ENCODE measurements at regions not wholly inside any gene's neighbourhood (a gene's known extent, or its start where the extent isn't known, plus 50 kb on each side); places are given as distances from the start of the nearest gene placed in this dataset.
A peak's percentile ranks its signal among the peaks of the same experiment; 100 is the strongest.

GRCh38 chr18:56162311-56163265 is 475.8 kb downstream of the TXNL1 start:
- WGBS (ENCODE audit: extremely low coverage, insufficient coverage, low lambda C conversion rate) = no CpG with 5 or more reads among the region's 5 CpGs
- H4K8ac ChIP-seq (ENCODE audit: low read depth, low read length) = no peak overlapping the region

DNA sequence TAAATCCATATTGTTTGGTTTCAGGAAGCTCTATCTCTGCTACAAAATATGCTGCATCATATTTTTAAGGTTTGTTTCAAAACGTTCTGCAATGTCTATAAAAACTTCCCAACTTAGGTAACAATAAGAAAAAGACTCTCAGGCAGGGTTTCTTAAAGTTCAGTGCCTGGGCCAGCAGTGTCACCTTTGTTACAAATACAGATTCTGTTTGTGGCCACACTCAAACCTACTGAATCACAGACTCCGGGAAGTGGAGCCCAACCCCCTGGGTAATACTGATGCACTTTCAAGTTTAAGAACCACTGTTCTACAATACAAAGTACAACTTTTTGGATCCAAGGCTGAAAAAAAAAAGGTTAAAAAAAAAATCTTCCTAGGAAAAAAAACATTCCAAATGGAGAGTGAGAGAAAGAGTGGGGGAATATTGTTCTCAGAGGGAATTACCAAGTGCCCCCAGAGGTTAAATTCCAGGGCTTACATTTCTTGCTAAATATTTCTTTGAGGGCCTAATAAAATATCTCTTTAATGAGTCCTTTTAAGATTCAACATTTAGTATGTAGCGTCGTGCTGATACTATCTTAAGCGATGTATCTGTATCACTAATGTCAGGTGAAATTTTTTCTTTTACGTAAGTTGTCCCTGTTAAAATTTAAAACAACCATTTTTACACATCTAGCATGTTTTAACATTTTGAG is 476.7 kb downstream of the TXNL1 start:
- Histone ChIP-seq H2AK5ac (ENCODE audit: low read length) (no peak overlapping the region), H3K79me2 (ENCODE audit: control insufficient read depth, insufficient read depth, low read length) (no peaks in the 10 kb centered on the region), H3K79me1 (ENCODE audit: low read length) (no peaks in the 10 kb centered on the region), H2BK120ac (ENCODE audit: low read depth, low read length) (no peak overlapping the region), H3K36me3 (ENCODE audit: control insufficient read depth, insufficient read depth, low read length) (no peaks in the 10 kb centered on the region), H3K18ac (ENCODE audit: low read length) (no peak overlapping the region), H3K27me3 (ENCODE audit: insufficient read depth, low read length, poor library complexity) (no peaks in the 10 kb centered on the region), H3K56ac (ENCODE audit: low read length) (no peak overlapping the region), H3K23ac (ENCODE audit: low read length) (no peak overlapping the region), H3K4me3 (ENCODE audit: low read length) (no peak overlapping the region), H2BK5ac (ENCODE audit: low read length) (no peak overlapping the region), H4K5ac (ENCODE audit: low read length) (no peak overlapping the region), H3K4me2 (ENCODE audit: low read length) (no peak overlapping the region), H3K27ac (ENCODE audit: low read depth, low read length) (no peak overlapping the region), H3K4me1 (ENCODE audit: control insufficient read depth, low read depth, low read length) (no peaks in the 10 kb centered on the region), H2BK15ac (replicated peaks; ENCODE audit: low read depth) (no peak overlapping the region), H4K8ac (ENCODE audit: low read depth, low read length) (no peak overlapping the region), H3K4ac (ENCODE audit: low read depth, low read length) (no peak overlapping the region), H3K9ac (ENCODE audit: low read length) (no peak overlapping the region)
- no CpG with 5 or more reads among the region's 6 CpGs for WGBS (ENCODE audit: extremely low coverage, insufficient coverage, low lambda C conversion rate)
- no peak for DNase-seq

More at GRCh38 chr18:56162311-56163265, 475.8 kb downstream of the TXNL1 start:
- H3K36me3 ChIP-seq (ENCODE audit: control insufficient read depth, insufficient read depth, low read length) = no peaks in the 10 kb centered on the region
- no peak overlapping the region for H3K4ac ChIP-seq (ENCODE audit: low read depth, low read length)
- no peak overlapping the region for H3K4me3 ChIP-seq (ENCODE audit: low read length)
- H3K56ac ChIP-seq (ENCODE audit: low read length) = no peak overlapping the region
- DNase-seq = no peak
- H2BK120ac ChIP-seq (ENCODE audit: low read depth, low read length) = no peak overlapping the region
- H3K27ac ChIP-seq (ENCODE audit: low read depth, low read length) = no peak overlapping the region
- H3K4me2 ChIP-seq (ENCODE audit: low read length) = no peak overlapping the region
- H2BK5ac ChIP-seq (ENCODE audit: low read length) = no peak overlapping the region
- no peak overlapping the region for H2AK5ac ChIP-seq (ENCODE audit: low read length)
- H4K5ac ChIP-seq (ENCODE audit: low read length) = no peak overlapping the region
- H3K79me2 ChIP-seq (ENCODE audit: control insufficient read depth, insufficient read depth, low read length) = no peaks in the 10 kb centered on the region
- H3K27me3 ChIP-seq (ENCODE audit: insufficient read depth, low read length, poor library complexity) = no peaks in the 10 kb centered on the region
- no peaks in the 10 kb centered on the region for H3K79me1 ChIP-seq (ENCODE audit: low read length)
- H3K9ac ChIP-seq (ENCODE audit: low read length) = no peak overlapping the region
- no peak overlapping the region for H3K18ac ChIP-seq (ENCODE audit: low read length)
- no peak overlapping the region for H3K23ac ChIP-seq (ENCODE audit: low read length)
- H3K4me1 ChIP-seq (ENCODE audit: control insufficient read depth, low read depth, low read length) = no peaks in the 10 kb centered on the region
- H2BK15ac ChIP-seq (replicated peaks; ENCODE audit: low read depth) = no peak overlapping the region

GRCh38 chr18:56158676-56159075 is 479.7 kb downstream of the TXNL1 start:
- H3K79me2 ChIP-seq (ENCODE audit: control insufficient read depth, insufficient read depth, low read length) = no peaks in the 10 kb centered on the region
- no peak overlapping the region for H2BK5ac ChIP-seq (ENCODE audit: low read length)
- H3K27me3 ChIP-seq (ENCODE audit: insufficient read depth, low read length, poor library complexity) = no peaks in the 10 kb centered on the region
- H3K9ac ChIP-seq (ENCODE audit: low read length) = no peak overlapping the region
- H2AK5ac ChIP-seq (ENCODE audit: low read length) = no peak overlapping the region
- H3K23ac ChIP-seq (ENCODE audit: low read length) = no peak overlapping the region
- no peak overlapping the region for H4K8ac ChIP-seq (ENCODE audit: low read depth, low read length)
- H3K36me3 ChIP-seq (ENCODE audit: control insufficient read depth, insufficient read depth, low read length) = no peaks in the 10 kb centered on the region
- no peak overlapping the region for H3K18ac ChIP-seq (ENCODE audit: low read length)
- no peak overlapping the region for H3K4me3 ChIP-seq (ENCODE audit: low read length)
- H3K27ac ChIP-seq (ENCODE audit: low read depth, low read length) = no peak overlapping the region
- no peak overlapping the region for H2BK120ac ChIP-seq (ENCODE audit: low read depth, low read length)
- H2BK15ac ChIP-seq (replicated peaks; ENCODE audit: low read depth) = no peak overlapping the region
- no peak for DNase-seq
- H3K56ac ChIP-seq (ENCODE audit: low read length) = no peak overlapping the region
- no peaks in the 10 kb centered on the region for H3K79me1 ChIP-seq (ENCODE audit: low read length)
- no peak overlapping the region for H3K4me2 ChIP-seq (ENCODE audit: low read length)
- H3K4ac ChIP-seq (ENCODE audit: low read depth, low read length) = no peak overlapping the region
- no peaks in the 10 kb centered on the region for H3K4me1 ChIP-seq (ENCODE audit: control insufficient read depth, low read depth, low read length)
- no peak overlapping the region for H4K5ac ChIP-seq (ENCODE audit: low read length)

- H3K9ac ChIP-seq (ENCODE audit: low read length) = no peak overlapping the region
- no peaks in the 10 kb centered on the region for H3K4me1 ChIP-seq (ENCODE audit: control insufficient read depth, low read depth, low read length)
- no peaks in the 10 kb centered on the region for H3K36me3 ChIP-seq (ENCODE audit: control insufficient read depth, insufficient read depth, low read length)
- no peak overlapping the region for H3K4ac ChIP-seq (ENCODE audit: low read depth, low read length)
- no peak overlapping the region for H3K4me3 ChIP-seq (ENCODE audit: low read length)
- no peak overlapping the region for H3K23ac ChIP-seq (ENCODE audit: low read length)
- no peak overlapping the region for H2BK120ac ChIP-seq (ENCODE audit: low read depth, low read length)
- H2BK5ac ChIP-seq (ENCODE audit: low read length) = no peak overlapping the region
- H3K27ac ChIP-seq (ENCODE audit: low read depth, low read length) = no peak overlapping the region
- no peak overlapping the region for H4K8ac ChIP-seq (ENCODE audit: low read depth, low read length)
- H3K4me2 ChIP-seq (ENCODE audit: low read length) = no peak overlapping the region
- H2BK15ac ChIP-seq (replicated peaks; ENCODE audit: low read depth) = no peak overlapping the region
- no peak overlapping the region for H2AK5ac ChIP-seq (ENCODE audit: low read length)
- H3K79me1 ChIP-seq (ENCODE audit: low read length) = no peaks in the 10 kb centered on the region
- H3K18ac ChIP-seq (ENCODE audit: low read length) = no peak overlapping the region
- no peak overlapping the region for H3K56ac ChIP-seq (ENCODE audit: low read length)
- H4K5ac ChIP-seq (ENCODE audit: low read length) = no peak overlapping the region
- peak; percentile 10 for DNase-seq
- H3K27me3 ChIP-seq (ENCODE audit: insufficient read depth, low read length, poor library complexity) = no peaks in the 10 kb centered on the region
- H3K79me2 ChIP-seq (ENCODE audit: control insufficient read depth, insufficient read depth, low read length) = no peaks in the 10 kb centered on the region
Observed at GRCh38 chr18:56157541-56157940, 480.9 kb downstream of the TXNL1 start.

- H3K27me3 ChIP-seq (ENCODE audit: insufficient read depth, low read length, poor library complexity) = no peaks in the 10 kb centered on the region
- H3K18ac ChIP-seq (ENCODE audit: low read length) = no peak overlapping the region
- no peak overlapping the region for H4K8ac ChIP-seq (ENCODE audit: low read depth, low read length)
- no peaks in the 10 kb centered on the region for H3K79me2 ChIP-seq (ENCODE audit: control insufficient read depth, insufficient read depth, low read length)
- no peak overlapping the region for H2BK15ac ChIP-seq (replicated peaks; ENCODE audit: low read depth)
- no peak overlapping the region for H3K4me3 ChIP-seq (ENCODE audit: low read length)
- H3K4ac ChIP-seq (ENCODE audit: low read depth, low read length) = no peak overlapping the region
- no peak overlapping the region for H4K5ac ChIP-seq (ENCODE audit: low read length)
- H3K4me1 ChIP-seq (ENCODE audit: control insufficient read depth, low read depth, low read length) = no peaks in the 10 kb centered on the region
- no peak overlapping the region for H3K27ac ChIP-seq (ENCODE audit: low read depth, low read length)
- H3K56ac ChIP-seq (ENCODE audit: low read length) = no peak overlapping the region
- no peak overlapping the region for H2BK120ac ChIP-seq (ENCODE audit: low read depth, low read length)
- H3K4me2 ChIP-seq (ENCODE audit: low read length) = no peak overlapping the region
- H3K36me3 ChIP-seq (ENCODE audit: control insufficient read depth, insufficient read depth, low read length) = no peaks in the 10 kb centered on the region
- H3K79me1 ChIP-seq (ENCODE audit: low read length) = no peaks in the 10 kb centered on the region
- H2BK5ac ChIP-seq (ENCODE audit: low read length) = no peak overlapping the region
- no CpG with 5 or more reads among the region's 13 CpGs for WGBS (ENCODE audit: extremely low coverage, insufficient coverage, low lambda C conversion rate)
- DNase-seq = no peak
- H3K23ac ChIP-seq (ENCODE audit: low read length) = no peak overlapping the region
- no peak overlapping the region for H3K9ac ChIP-seq (ENCODE audit: low read length)
- no peak overlapping the region for H2AK5ac ChIP-seq (ENCODE audit: low read length)
Observed at GRCh38 chr18:56152551-56153310, 485.7 kb downstream of the TXNL1 start.
